ENCODE measurements at regions not wholly inside any gene's neighbourhood (a gene's known extent, or its start where the extent isn't known, plus 50 kb on each side); places are given as distances from the start of the nearest gene placed in this dataset.

GRCh38 chr2:190137561-190137960, 75.0 kb upstream of the MSTN start:
- TF ChIP-seq, protein P1, sequence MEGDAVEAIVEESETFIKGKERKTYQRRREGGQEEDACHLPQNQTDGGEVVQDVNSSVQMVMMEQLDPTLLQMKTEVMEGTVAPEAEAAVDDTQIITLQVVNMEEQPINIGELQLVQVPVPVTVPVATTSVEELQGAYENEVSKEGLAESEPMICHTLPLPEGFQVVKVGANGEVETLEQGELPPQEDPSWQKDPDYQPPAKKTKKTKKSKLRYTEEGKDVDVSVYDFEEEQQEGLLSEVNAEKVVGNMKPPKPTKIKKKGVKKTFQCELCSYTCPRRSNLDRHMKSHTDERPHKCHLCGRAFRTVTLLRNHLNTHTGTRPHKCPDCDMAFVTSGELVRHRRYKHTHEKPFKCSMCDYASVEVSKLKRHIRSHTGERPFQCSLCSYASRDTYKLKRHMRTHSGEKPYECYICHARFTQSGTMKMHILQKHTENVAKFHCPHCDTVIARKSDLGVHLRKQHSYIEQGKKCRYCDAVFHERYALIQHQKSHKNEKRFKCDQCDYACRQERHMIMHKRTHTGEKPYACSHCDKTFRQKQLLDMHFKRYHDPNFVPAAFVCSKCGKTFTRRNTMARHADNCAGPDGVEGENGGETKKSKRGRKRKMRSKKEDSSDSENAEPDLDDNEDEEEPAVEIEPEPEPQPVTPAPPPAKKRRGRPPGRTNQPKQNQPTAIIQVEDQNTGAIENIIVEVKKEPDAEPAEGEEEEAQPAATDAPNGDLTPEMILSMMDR (IDR thresholded peaks at IDR 0.05) = no peak
- Histone ChIP-seq H3K4me3 (no peak overlapping the region), H3K9me3 (no peaks in the 10 kb centered on the region), H3K27me3 (no peaks in the 10 kb centered on the region), H3K36me3 (no peaks in the 10 kb centered on the region), H3K4me1 (no peaks in the 10 kb centered on the region), H3K27ac (no peak overlapping the region)
- no peak for DNase-seq (ENCODE audit: low spot score)

DNA sequence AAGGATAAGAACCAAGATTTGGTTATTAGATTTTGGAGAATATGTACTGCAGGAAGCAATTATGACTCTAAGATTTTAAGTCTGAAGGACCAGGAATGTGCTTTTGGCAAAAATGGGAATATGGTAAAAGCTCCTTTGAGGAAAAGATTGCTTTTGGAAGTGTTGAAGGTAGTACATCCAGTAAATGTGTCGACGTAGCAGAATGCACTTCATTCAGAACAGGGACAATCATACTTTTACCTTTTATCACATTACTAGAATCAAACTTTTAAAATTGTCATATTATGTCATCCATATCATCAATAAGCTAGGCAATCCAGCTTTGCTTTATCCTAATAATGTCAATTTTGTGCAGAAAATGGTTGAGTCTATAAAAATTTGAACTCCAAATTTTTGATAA, 74.3 kb upstream of the MSTN start:
- H3K9me3 ChIP-seq = no peaks in the 10 kb centered on the region
- no peak for DNase-seq (ENCODE audit: low spot score)
- H3K27ac ChIP-seq = no peak overlapping the region
- no peaks in the 10 kb centered on the region for H3K4me1 ChIP-seq
- TF ChIP-seq, protein P1 (IDR thresholded peaks at IDR 0.05) = no peak
- H3K27me3 ChIP-seq = no peaks in the 10 kb centered on the region
- no peaks in the 10 kb centered on the region for H3K36me3 ChIP-seq
- H3K4me3 ChIP-seq = no peak overlapping the region

DNA sequence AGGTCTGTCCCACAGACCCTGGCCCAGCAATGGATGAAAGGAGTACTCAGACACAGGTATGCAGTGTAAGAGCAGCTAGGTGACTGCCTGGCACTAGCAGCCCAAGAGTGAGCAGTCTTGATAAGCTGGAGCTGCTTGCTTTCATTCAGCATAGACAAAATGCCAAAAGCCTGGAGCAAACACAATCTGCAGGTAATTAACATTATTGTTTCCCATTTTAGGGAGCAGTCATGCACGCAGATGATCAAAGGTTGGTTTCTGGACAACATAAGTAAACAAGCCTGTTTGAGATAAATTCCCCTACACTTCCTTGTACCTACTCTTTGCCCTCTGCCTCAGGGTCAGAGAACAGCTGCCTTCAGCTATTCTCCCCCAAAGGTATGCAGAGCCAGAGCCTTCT, 73.7 kb upstream of the MSTN start:
- H3K27me3 ChIP-seq = no peaks in the 10 kb centered on the region

DNA sequence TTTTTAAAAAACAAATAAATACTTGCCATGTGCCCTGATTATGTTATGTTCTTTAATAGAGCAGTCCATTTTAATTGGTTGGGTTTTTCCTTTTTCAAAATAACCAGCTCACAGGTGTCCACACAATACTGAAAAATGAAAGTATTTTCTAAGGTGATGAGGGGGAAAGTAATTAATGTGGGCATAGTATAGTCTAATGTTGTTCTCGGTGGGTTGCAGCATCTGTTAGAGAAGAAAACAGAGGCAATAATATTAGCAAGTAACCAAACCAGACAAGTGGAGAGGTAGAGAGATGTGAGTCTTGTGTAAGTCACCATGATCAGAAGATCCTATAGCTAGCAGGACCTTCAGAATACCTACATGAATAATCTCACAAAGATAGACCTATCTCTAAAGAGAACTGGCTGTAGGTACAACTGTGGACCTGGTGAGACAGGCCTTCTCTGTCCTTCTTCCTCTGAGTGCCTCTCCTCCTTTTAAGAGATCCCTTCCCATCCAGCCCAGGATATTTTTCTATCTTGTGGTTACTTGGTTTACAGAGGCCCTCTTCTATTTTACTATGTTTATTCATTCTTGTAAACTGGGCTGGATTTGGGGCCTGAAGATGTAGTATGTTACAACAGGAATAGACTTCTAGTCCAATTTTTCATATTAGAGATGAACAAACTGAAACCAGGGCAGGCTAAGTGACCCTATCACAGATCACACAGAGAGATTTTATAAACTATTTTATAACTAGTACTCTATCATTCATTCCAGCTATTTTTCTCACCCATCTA, 67.1 kb upstream of the MSTN start:
- DNase-seq (ENCODE audit: low spot score) = no peak
- Histone ChIP-seq H3K36me3 (no peaks in the 10 kb centered on the region), H3K4me1 (no peaks in the 10 kb centered on the region), H3K27ac (no peak overlapping the region), H3K4me3 (no peak overlapping the region), H3K27me3 (no peaks in the 10 kb centered on the region), H3K9me3 (no peaks in the 10 kb centered on the region)
- TF ChIP-seq, protein P1 (IDR thresholded peaks at IDR 0.05) = no peak

More for the DNA sequence above, 73.7 kb upstream of the MSTN start:
- DNase-seq (ENCODE audit: low spot score) = no peak
- Histone ChIP-seq H3K27ac (no peak overlapping the region), H3K9me3 (no peaks in the 10 kb centered on the region), H3K36me3 (no peaks in the 10 kb centered on the region), H3K4me1 (no peaks in the 10 kb centered on the region), H3K4me3 (no peak overlapping the region)
- TF ChIP-seq, protein P1 (IDR thresholded peaks at IDR 0.05) = no peak

DNA sequence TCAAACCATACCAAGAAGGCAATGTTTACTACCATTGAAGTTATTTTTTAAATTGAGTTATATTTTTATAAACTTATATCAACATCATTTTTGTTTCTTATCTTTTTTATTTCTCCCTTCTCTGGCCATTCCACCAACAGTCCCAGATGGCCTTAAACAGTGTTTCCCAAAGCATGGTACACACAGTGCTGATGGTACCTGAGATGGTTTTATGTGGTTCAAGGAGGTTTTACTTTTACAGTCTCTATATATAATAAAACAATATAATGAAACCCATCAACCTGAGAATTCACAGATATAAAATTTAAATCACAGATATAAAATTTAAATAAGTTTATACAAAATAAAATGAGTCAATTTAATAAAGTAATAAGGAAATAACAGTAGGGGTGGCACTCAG, 65.1 kb upstream of the MSTN start:
- no peaks in the 10 kb centered on the region for H3K9me3 ChIP-seq

More for the DNA sequence above, 65.1 kb upstream of the MSTN start:
- TF ChIP-seq, protein P1 (IDR thresholded peaks at IDR 0.05) = no peak
- no peak overlapping the region for H3K4me3 ChIP-seq
- no peaks in the 10 kb centered on the region for H3K36me3 ChIP-seq
- no peaks in the 10 kb centered on the region for H3K4me1 ChIP-seq
- no peak for DNase-seq (ENCODE audit: low spot score)
- H3K27ac ChIP-seq = no peak overlapping the region
- no peaks in the 10 kb centered on the region for H3K27me3 ChIP-seq
